ENCODE measurements at regions not wholly inside any gene's neighbourhood (a gene's known extent, or its start where the extent isn't known, plus 50 kb on each side); places are given as distances from the start of the nearest gene placed in this dataset.

- no peak for TF ChIP-seq CTCF (IDR thresholded peaks at IDR 0.05; ENCODE audit: extremely low read depth, insufficient read depth, missing control alignments)
- in situ Hi-C loops (cut with MboI; ENCODE audit: low pct_unique_long_range_greater_than_20kb, low sequenced_read_pairs, unreplicated experiment) = no loop called here
- DNase-seq (ENCODE audit: low spot score) = no peak
Observed at GRCh38 chr10:124198871-124199270, 105.5 kb upstream of the CHST15 start.

DNA sequence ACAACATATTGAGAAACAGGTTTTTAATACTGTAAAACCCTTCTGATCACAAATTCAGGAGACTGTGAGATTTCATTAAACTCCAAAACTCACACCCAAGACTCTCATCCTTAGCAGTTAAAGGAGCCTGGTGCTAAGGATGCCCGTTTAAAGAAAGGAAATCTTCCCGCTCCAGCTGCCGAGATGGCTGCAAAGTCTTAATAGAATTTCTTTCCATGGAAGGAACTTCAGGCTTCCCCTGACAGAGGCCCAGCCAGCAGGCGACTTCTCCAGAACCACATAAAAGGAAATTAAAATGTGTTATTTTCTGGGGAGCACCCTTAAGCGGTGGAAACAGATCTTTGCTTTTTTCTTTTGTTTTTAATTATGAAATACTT, 104.7 kb upstream of the CHST15 start:
- in situ Hi-C loops (cut with MboI; ENCODE audit: low pct_unique_long_range_greater_than_20kb, low sequenced_read_pairs, unreplicated experiment) = no loop called here
- DNase-seq (ENCODE audit: low spot score) = no peak
- TF ChIP-seq CTCF (IDR thresholded peaks at IDR 0.05; ENCODE audit: extremely low read depth, insufficient read depth, missing control alignments) = no peak

- in situ Hi-C loops (cut with MboI; ENCODE audit: low pct_unique_long_range_greater_than_20kb, low sequenced_read_pairs, unreplicated experiment) = no loop called here
- no peak for TF ChIP-seq CTCF (IDR thresholded peaks at IDR 0.05; ENCODE audit: extremely low read depth, insufficient read depth, missing control alignments)
- no peak for DNase-seq (ENCODE audit: low spot score)
Observed at GRCh38 chr10:124197371-124198124, 104.2 kb upstream of the CHST15 start.

GRCh38 chr10:124196659-124197058, 103.3 kb upstream of the CHST15 start:
- DNase-seq (ENCODE audit: low spot score) = no peak
- TF ChIP-seq CTCF (IDR thresholded peaks at IDR 0.05; ENCODE audit: extremely low read depth, insufficient read depth, missing control alignments) = no peak
- in situ Hi-C loops (cut with MboI; ENCODE audit: low pct_unique_long_range_greater_than_20kb, low sequenced_read_pairs, unreplicated experiment) = no loop called here

- DNase-seq (ENCODE audit: low spot score) = no peak
- no peak for TF ChIP-seq CTCF (IDR thresholded peaks at IDR 0.05; ENCODE audit: extremely low read depth, insufficient read depth, missing control alignments)
- in situ Hi-C loops (cut with MboI; ENCODE audit: low pct_unique_long_range_greater_than_20kb, low sequenced_read_pairs, unreplicated experiment) = no loop called here
Observed at GRCh38 chr10:124194199-124194824, 100.9 kb upstream of the CHST15 start.

DNA sequence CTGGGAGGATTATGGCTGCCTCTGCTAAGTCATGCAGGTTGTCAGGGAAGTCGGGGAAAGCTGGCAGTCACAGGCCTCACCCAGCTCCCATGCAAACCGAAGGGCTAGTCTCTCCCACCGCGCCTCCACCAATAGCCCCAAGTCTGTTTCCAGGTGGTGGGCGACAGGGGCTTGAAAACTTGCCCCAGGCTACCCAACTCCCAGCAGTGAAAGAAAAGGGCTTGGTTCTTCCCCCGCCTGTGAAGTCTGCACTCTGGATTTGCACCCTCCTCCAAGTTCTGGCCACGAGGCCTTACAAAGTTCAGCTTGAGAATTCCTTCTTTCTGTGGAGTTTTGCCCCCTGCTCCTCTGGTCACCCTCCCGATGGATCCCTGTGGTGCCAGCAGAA, 99.9 kb upstream of the CHST15 start:
- no peak for DNase-seq (ENCODE audit: low spot score)
- in situ Hi-C loops (cut with MboI; ENCODE audit: low pct_unique_long_range_greater_than_20kb, low sequenced_read_pairs, unreplicated experiment) = no loop called here
- TF ChIP-seq CTCF (IDR thresholded peaks at IDR 0.05; ENCODE audit: extremely low read depth, insufficient read depth, missing control alignments) = no peak
